GM18951 (cell line): ENCODE measurements at regions not wholly inside any gene's neighbourhood (a gene's known extent, or its start where the extent isn't known, plus 50 kb on each side); places are given as distances from the start of the nearest gene placed in this dataset.

Experiments
- POLR2A ChIP-seq: IDR thresholded peaks from 4 replicates; pipeline ENCODE4 v1.6.1; 2011; ENCODE audit warnings: mild to moderate bottlenecking; ENCODE audit not compliant: insufficient read length, insufficient read depth; ENCODE audit errors: extremely low read depth
- in situ Hi-C: fragments of 300-500 bp; cut with MboI; formaldehyde crosslinking; loops from one replicate; pipeline ENCODE4 v1.12.0; 2022; ENCODE audit warnings: low sequenced_read_pairs, mixed read lengths, inconsistent platforms; ENCODE audit not compliant: unreplicated experiment

GRCh38 chr17:10984220-10984619 lies 146.3 kb upstream of the PIRT start:
- in situ Hi-C loops: no loop called here
- TF ChIP-seq POLR2A: no peak

- no peak for TF ChIP-seq POLR2A
- in situ Hi-C loops: no loop called here
These were observed 138.5 kb upstream of the PIRT start for GRCh38 chr17:10976401-10976800.

- in situ Hi-C loops: no loop called here
- TF ChIP-seq POLR2A: no peak
These were observed 130.1 kb upstream of the PIRT start for GRCh38 chr17:10968007-10968406.

DNA sequence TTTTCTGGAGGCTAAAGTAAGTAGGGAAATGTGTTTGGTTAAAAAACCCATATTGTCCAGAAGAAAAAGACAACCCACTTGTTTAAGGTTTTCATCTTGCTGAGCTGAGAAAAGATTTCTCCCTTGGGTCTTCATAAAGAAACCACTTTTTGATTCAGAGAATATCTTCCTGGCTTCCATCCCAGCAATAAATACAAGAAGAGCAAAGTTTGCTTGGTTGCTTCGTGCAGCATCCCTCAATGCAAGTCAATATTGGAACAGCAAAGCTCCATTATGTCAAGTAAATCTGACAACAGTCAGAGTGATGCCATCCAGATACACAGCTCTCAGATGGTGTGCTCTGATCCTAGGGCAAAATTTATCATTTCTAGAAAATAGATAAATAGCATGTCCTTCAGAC lies 118.9 kb upstream of the PIRT start:
- in situ Hi-C loops: no loop called here
- TF ChIP-seq POLR2A: no peak

DNA sequence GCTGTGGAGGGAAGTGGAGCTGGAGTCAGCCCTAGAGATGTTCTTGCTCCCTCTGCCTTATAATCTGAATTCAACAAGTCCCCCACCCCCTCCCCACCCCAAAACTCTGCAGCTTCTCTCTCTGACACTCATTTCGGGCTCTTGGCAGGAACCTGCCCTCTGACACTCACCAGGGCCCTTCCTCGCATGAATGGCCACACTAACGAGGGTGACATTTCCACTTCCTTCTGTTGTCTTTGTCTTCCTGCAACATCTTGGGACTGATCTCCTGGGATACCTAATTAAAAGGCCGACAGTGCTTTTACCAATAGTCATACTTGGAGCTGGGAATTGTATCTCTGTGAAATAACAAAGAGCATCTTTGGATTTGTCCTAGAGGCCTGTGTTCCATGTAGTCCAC lies 106.9 kb upstream of the PIRT start:
- TF ChIP-seq POLR2A: no peak
- in situ Hi-C loops: no loop called here

DNA sequence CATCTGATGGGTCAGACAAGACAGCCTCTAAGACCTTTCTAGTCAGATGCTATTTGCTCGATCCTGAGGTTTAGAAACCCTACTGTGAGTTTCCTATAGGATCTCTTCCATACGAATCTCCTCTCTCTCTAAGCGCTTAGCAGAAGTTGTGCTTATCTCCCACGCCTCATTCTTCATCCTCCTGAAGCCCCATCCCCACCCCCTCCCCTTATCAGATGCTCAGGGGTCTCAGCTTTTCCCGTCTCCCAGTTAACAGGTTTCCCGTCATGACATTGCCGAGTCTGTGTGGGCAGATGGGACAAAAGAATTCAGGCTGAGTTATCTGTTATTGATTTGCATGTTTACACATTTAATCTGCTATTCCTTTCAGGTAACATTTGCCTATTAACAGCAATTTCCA lies 99.0 kb upstream of the PIRT start:
- TF ChIP-seq POLR2A: no peak
- in situ Hi-C loops: no loop called here

- no peak for TF ChIP-seq POLR2A
- in situ Hi-C loops: no loop called here
These were observed 95.1 kb upstream of the PIRT start for GRCh38 chr17:10932938-10933337.

- TF ChIP-seq POLR2A: no peak
- in situ Hi-C loops: no loop called here
These were observed 93.2 kb upstream of the PIRT start for GRCh38 chr17:10931133-10931532.

GRCh38 chr17:10927712-10928111 lies 89.8 kb upstream of the PIRT start:
- no peak for TF ChIP-seq POLR2A
- in situ Hi-C loops: no loop called here

- no peak for TF ChIP-seq POLR2A
These were observed 82.7 kb upstream of the PIRT start for GRCh38 chr17:10920558-10921108.

GRCh38 chr17:10907370-10907769 lies 69.5 kb upstream of the PIRT start:
- in situ Hi-C loops: no loop called here
- no peak for TF ChIP-seq POLR2A

More at GRCh38 chr17:10920558-10921108, 82.7 kb upstream of the PIRT start:
- in situ Hi-C loops: no loop called here

DNA sequence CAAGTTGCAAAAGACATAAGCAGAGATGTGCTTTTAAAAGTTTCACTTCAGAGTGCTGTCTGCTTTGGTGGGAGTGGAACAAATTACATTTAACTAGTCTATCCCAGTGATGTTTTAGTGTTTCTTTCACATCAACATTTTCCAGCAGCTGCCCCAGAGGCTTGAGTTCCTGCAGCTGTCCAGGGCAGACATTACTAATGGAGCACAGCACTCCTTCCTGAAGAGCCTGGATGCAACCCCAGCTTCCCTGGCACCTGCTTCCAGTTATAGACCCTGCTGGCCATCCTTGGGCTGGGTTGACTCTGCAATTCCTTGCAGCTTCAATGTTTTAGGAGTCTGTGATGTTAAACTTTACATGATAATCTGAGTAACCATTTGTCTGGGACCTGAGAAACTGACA lies 61.4 kb upstream of the PIRT start:
- in situ Hi-C loops: loop anchor here (25.0 kb wide), 1 partner anchor 1013 kb away; no protein-coding TSS in a partner anchor
- no peak for TF ChIP-seq POLR2A

- no peak for TF ChIP-seq POLR2A
- in situ Hi-C loops: loop anchor here (25.0 kb wide), 1 partner anchor 1018 kb away; no protein-coding TSS in a partner anchor
These were observed 56.3 kb upstream of the PIRT start for GRCh38 chr17:10894220-10894619.

GRCh38 chr17:10888858-10889257 lies 51.0 kb upstream of the PIRT start:
- in situ Hi-C loops: loop anchor here (25.0 kb wide), 1 partner anchor 1023 kb away; no protein-coding TSS in a partner anchor
- TF ChIP-seq POLR2A: no peak
